Esophagus (tissue), 2 donors: ENCODE measurements at regions not wholly inside any gene's neighbourhood (a gene's known extent, or its start where the extent isn't known, plus 50 kb on each side); places are given as distances from the start of the nearest gene placed in this dataset.
"Not testable (repeated sequence)": the region's sequence is repeated elsewhere in the genome, so short reads cannot be mapped to it uniquely, and the experiment has no call there.

ENCODE experiments used
- H3K27ac ChIP-seq, 2 donors: one replicate each; pipeline ENCODE4 v1.5.1; 2013; ENCODE audit warnings: low read depth in 2 of 2, mild to moderate bottlenecking in 2 of 2, inconsistent platforms in 1 of 2, low read length in 1 of 2, moderate library complexity in 1 of 2
- H3K27me3 ChIP-seq, 2 donors: one replicate each; pipeline ENCODE4 v1.6.1; 2013; ENCODE audit warnings: low read length in 2 of 2, control low read depth in 1 of 2, mild to moderate bottlenecking in 1 of 2; ENCODE audit not compliant: insufficient read depth in 2 of 2, control insufficient read depth in 1 of 2
- H3K36me3 ChIP-seq, 2 donors: one replicate each; pipeline ENCODE4 v1.6.1; 2013; ENCODE audit warnings: low read length in 1 of 2; ENCODE audit not compliant: control insufficient read depth in 2 of 2, insufficient read depth in 2 of 2
- H3K4me1 ChIP-seq, 2 donors: one replicate each; pipeline ENCODE4 v1.6.1; 2013; ENCODE audit warnings: low read length in 1 of 2; ENCODE audit not compliant: control insufficient read depth in 2 of 2, insufficient read depth in 2 of 2
- H3K4me3 ChIP-seq, 2 donors: one replicate each; pipeline ENCODE4 v1.5.1; 2013; ENCODE audit warnings: low read length in 2 of 2, mild to moderate bottlenecking in 2 of 2, low read depth in 1 of 2, moderate library complexity in 1 of 2
- H3K9me3 ChIP-seq, 2 donors: one replicate each; pipeline ENCODE4 v1.6.1; 2013; ENCODE audit warnings: mild to moderate bottlenecking in 2 of 2, low read depth in 1 of 2, low read length in 1 of 2, moderate library complexity in 1 of 2; ENCODE audit not compliant: control insufficient read depth in 2 of 2, insufficient read depth in 1 of 2
- WGBS, 2 donors: extraction: QIAGEN DNeasy Blood & Tissue Kit; methylation state at CpG; one replicate each; pipeline ENCODE4 v1.1.7; 2013; 5-methylcytosine and 5-hydroxymethylcytosine counted together
- donor health status: healthy with polysubstance abuse.
- donor health status: Bipolar disorder and iron deficiency.

DNA sequence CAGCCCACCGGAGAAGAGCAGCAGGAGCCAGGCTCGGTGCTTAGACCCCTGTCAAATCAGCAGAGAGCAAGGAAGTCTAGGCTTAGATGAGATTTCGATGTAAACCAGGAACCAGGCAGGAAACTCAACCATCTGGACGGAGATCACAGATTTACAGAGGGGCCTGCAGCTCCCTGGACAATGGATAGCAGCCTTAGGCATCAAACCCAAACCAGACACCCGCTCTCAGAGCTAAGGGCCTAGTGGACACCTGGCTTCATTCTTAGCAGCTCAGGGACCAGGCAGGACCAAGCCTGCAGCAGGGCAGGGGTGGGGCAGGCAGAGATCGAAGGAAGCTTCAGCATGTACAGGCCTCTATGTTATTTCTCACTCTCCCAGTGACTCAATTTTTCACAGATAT lies 127.8 kb upstream of the FMN2 start:
- H3K4me1 ChIP-seq = no peaks in the 10 kb centered on the region
- H3K9me3 ChIP-seq = peaks cover 0 to 2% of the 10 kb centered on the region in 2 donors
- H3K4me3 ChIP-seq = no peak overlapping the region
- H3K27ac ChIP-seq = no peak overlapping the region
- H3K36me3 ChIP-seq = no peaks in the 10 kb centered on the region
- no peaks in the 10 kb centered on the region for H3K27me3 ChIP-seq
- WGBS, 2 donors = 61 to 69% methylated on average over 6 of the region's 6 CpGs

DNA sequence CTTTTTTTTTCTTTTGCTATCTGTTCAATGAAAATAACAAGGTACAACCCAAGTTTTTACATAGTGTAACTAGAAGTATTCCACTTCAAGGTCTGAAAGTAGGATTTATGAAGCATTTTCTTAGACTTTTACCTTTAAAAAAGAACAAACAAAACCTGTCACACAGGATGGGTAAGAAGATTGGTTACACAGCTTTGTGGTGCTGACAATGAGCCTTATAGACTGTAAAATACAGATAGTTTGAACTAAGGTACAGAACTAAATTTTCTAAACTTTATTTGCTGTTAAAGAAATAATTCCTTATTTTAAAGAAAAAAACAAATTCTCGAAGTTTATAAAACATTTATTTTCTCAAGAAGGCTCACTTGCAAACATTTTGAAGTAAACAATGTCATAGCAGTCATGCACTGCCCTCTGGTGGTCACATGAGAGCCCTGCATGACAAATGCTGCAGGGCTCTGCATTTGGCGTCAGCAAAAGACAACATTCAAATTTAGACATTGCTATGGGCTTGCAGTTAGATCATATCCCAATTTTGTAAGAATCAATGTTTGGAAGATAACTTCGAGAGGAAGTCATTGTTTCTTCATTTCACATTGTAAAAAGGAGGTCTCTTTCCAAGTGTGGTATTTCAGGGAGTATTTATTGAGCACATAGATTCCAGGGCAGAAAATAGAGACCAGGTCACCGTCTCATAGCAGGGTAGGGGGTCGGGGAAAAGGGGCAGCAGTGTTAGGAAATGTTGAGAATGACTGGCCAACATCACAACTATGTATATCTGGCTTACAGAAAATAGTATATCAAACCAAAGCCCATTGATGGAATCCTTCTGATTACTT lies 115.3 kb upstream of the FMN2 start:
- Histone ChIP-seq H3K4me3 (no peak overlapping the region), H3K27ac (no peak overlapping the region), H3K4me1 (no peaks in the 10 kb centered on the region), H3K36me3 (no peaks in the 10 kb centered on the region), H3K27me3 (no peaks in the 10 kb centered on the region), H3K9me3 (peaks cover 0 to 3% of the 10 kb centered on the region in 2 donors)
- WGBS, 2 donors = 22 to 27% methylated on average over 5 of the region's 5 CpGs

DNA sequence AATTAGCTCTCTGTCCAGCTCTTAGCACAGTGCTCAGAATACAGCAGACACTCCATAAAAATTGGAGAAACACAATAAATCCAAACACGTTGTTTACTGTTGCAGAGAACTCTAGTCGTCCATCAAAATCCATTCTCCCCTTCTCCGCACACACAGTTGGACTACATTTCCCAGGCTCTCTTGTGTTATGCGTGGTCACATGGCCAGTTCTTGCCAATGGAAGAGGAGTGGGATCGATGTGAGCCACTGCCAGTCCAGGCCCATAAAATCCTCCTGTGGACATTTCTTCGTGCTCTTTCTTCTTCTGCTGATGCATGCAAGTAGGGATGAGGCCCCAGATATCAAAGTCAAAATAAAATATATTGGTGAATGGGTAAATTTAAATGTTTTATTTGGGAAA lies 114.3 kb upstream of the FMN2 start:
- Histone ChIP-seq H3K4me1 (no peaks in the 10 kb centered on the region), H3K27ac (no peak overlapping the region), H3K4me3 (no peak overlapping the region), H3K9me3 (peaks cover 0 to 3% of the 10 kb centered on the region in 2 donors), H3K27me3 (no peaks in the 10 kb centered on the region), H3K36me3 (no peaks in the 10 kb centered on the region)
- 81 to 84% methylated on average over 6 of the region's 6 CpGs for WGBS, 2 donors

DNA sequence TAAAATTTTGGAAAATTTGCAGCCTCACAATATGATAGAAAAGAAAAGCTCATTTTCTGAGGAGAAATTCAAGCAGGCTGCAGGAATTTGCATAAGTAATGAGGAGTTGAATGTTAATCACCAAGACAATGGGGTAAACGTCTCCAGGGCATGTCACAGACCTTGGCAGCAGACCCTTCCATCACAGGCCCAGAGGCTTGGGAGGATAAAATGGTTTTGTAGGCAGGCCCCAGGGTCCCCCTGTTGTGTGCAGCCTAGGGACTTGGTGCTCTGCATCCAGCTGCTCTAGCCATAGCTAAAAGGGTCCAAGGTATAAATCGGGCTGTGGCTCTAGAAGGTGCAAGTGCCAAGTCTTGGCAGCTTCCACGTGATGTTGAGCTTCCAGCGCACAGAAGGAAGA lies 112.2 kb upstream of the FMN2 start:
- Histone ChIP-seq H3K27me3 (no peaks in the 10 kb centered on the region), H3K9me3 (peaks cover 0 to 3% of the 10 kb centered on the region in 2 donors), H3K4me1 (no peaks in the 10 kb centered on the region), H3K36me3 (no peaks in the 10 kb centered on the region), H3K27ac (no peak overlapping the region), H3K4me3 (no peak overlapping the region)
- WGBS, 2 donors = 62 to 70% methylated on average over 4 of the region's 4 CpGs

DNA sequence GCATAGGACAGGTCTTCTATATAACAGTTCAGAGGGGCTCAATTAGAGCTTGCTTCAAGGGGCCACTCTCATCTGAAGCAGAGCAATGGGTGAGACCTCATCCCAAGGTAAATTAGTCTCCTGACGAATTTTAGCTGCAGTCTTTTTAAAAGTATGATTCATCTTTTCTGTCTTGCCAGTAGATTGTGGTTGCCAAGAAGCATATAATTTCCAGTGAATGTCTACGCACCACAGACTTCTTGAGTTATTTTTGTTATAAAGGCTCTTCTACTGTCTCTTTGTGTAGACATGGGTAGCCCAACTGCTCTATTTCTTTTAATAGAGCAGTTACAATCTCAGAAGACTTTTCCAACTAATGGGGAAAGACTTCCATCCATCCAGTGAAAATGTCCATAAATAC lies 108.9 kb upstream of the FMN2 start:
- Histone ChIP-seq H3K27me3 (no peaks in the 10 kb centered on the region), H3K36me3 (no peaks in the 10 kb centered on the region), H3K4me1 (no peaks in the 10 kb centered on the region), H3K9me3 (peaks cover 0 to 3% of the 10 kb centered on the region in 2 donors), H3K4me3 (no peak overlapping the region), H3K27ac (no peak overlapping the region)
- WGBS, 2 donors = 50 to 56% methylated on average over 2 of the region's 2 CpGs

DNA sequence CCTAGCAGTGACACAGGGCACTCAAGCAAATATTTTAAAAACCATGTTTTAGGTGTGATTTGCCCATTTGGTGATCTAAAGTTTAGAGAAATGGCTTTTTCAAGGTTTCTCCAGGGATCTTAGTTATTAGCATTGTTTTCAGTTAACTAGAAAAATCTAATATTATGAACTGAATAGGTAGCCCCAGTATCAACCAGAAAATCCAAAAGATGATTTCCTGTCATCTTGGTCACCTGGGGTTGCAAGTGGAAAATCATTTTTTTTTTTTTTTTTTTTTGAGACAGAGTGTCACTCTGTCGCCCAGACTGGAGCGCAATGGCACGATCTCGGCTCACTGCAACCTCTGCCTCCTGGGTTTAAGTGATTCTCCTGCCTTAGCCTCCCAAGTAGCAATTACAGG lies 106.6 kb upstream of the FMN2 start:
- 96 to 98% methylated on average over 4 of the region's 4 CpGs for WGBS, 2 donors
- no peaks in the 10 kb centered on the region for H3K4me1 ChIP-seq
- no peaks in the 10 kb centered on the region for H3K9me3 ChIP-seq
- H3K4me3 ChIP-seq = no peak overlapping the region
- no peaks in the 10 kb centered on the region for H3K36me3 ChIP-seq
- H3K27ac ChIP-seq = no peak overlapping the region
- no peaks in the 10 kb centered on the region for H3K27me3 ChIP-seq

DNA sequence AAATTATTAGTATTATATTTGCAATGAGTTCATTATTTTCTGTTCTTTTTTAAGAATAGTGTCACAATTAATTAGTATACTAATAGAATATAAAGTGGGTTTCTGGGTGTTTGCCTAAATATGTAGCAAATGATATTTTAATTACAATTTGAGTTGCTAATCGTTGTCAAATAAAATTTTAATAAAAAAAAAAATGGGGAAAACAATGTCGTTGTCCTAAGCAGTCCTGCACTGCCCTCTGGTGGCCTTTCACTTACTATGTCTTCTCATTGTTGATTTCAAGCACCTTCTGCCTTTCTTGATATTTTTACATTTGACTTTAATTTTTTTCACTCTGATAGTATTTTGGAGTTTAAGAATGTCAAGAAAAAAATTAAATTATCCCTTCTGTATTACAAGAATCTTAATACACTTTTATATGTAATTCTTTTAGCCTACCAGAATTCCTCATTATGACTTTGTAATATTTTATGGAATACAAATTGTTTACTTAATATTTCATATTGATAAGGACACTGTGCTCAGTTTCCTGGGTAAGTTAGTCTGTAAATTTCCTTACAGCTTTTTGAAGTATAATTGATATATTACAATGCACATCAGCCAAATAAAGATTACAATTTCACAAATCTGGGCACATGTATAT lies 104.5 kb upstream of the FMN2 start:
- WGBS, 2 donors = 7 to 8% methylated on average over 2 of the region's 2 CpGs
- no peaks in the 10 kb centered on the region for H3K36me3 ChIP-seq
- H3K4me3 ChIP-seq = no peak overlapping the region

DNA sequence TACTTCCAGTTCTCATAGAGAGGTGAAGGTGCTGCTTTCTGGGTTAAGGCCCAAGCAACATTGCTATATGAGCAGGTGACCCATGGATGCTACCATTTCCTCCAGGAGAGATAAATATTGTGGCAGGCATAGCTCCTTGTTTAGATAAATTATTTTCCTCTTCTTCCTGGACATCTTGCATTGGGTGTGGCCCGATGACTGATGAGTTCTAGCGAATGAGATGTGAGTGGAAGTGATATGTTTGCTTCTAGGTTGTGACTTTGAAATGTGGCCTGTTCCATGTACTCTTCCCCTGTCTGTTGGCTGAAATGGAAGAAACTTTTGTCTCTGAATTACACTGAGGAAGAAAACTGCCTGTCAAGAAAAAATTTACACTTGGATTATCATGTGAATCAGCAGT lies 101.7 kb upstream of the FMN2 start:
- H3K4me3 ChIP-seq = no peak overlapping the region
- 78 to 93% methylated on average over 2 of the region's 2 CpGs for WGBS, 2 donors
- no peaks in the 10 kb centered on the region for H3K4me1 ChIP-seq
- no peak overlapping the region for H3K27ac ChIP-seq
- H3K27me3 ChIP-seq = no peaks in the 10 kb centered on the region
- no peaks in the 10 kb centered on the region for H3K36me3 ChIP-seq
- no peaks in the 10 kb centered on the region for H3K9me3 ChIP-seq

More for the DNA sequence above, 104.5 kb upstream of the FMN2 start:
- H3K27me3 ChIP-seq = no peaks in the 10 kb centered on the region
- H3K27ac ChIP-seq = no peak overlapping the region
- H3K4me1 ChIP-seq = no peaks in the 10 kb centered on the region
- no peaks in the 10 kb centered on the region for H3K9me3 ChIP-seq

DNA sequence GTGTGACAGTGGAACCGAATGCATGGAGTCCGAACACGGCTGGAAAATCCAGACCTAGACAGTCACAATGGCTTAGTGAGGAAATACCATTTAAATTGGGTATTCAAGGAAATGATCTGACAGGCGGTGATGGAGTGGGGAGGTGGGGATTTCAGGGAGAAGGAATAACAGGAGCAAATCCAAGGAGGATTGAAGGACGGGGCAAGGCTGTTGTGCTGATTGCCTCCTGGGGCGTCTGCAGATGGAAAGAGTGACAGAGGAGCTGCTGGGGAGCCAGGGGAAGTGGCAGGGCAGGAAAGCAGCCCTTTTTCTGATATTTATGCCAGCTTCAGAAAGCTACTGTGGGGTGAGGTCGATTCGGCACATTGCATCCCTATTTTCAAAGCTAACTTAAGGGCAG lies 99.1 kb upstream of the FMN2 start:
- H3K27me3 ChIP-seq, H3K4me3 ChIP-seq, H3K36me3 ChIP-seq, H3K4me1 ChIP-seq, H3K9me3 ChIP-seq, H3K27ac ChIP-seq: not testable (repeated sequence)
- 68 to 69% methylated on average over 7 to 8 of the region's 8 CpGs for WGBS, 2 donors

DNA sequence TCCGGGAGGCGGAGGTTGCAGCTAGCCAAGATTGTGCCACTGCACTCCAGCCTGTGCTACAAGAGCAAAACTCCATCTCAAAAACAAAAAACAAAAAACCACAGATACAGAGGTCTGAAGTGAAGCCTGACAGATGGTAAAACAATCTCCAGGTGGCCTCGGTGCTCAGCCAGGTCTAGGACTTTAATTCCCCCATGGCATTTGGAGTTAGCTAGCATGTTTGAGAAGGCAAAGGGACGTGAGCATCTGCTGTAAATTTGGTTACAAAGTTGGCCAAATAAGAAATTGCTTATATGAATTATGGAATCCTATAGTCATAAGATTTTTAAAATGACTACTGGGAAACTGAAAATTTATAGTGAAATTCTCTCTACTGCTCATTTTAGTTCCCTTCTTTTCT lies 98.3 kb upstream of the FMN2 start:
- Histone ChIP-seq H3K27me3 (peaks cover 0 to 11% of the 10 kb centered on the region in 2 donors), H3K36me3 (no peaks in the 10 kb centered on the region), H3K27ac (no peak overlapping the region), H3K4me1 (peaks cover 0 to 2% of the 10 kb centered on the region in 2 donors), H3K4me3 (no peak overlapping the region), H3K9me3 (no peaks in the 10 kb centered on the region)
- 78 to 83% methylated on average over 4 of the region's 4 CpGs for WGBS, 2 donors
